ENCODE measurements at regions not wholly inside any gene's neighbourhood (a gene's known extent, or its start where the extent isn't known, plus 50 kb on each side); places are given as distances from the start of the nearest gene placed in this dataset.

- no peaks in the 10 kb centered on the region for H3K27me3 ChIP-seq (ENCODE audit: insufficient read depth, low read length)
- no peaks in the 10 kb centered on the region for H3K79me2 ChIP-seq (ENCODE audit: control insufficient read depth, insufficient read depth, low read length, unreplicated experiment)
- H3K27ac ChIP-seq (ENCODE audit: low read depth, low read length), result no peak overlapping the region
- H3K4me1 ChIP-seq (ENCODE audit: control insufficient read depth, insufficient read depth, low read length, unreplicated experiment), result no peaks in the 10 kb centered on the region
- no peak overlapping the region for H3K4me3 ChIP-seq (ENCODE audit: low read depth, low read length)
- H3K36me3 ChIP-seq (ENCODE audit: insufficient read depth, low read length), result no peaks in the 10 kb centered on the region
- no peak overlapping the region for H2AFZ ChIP-seq (ENCODE audit: low read length, unreplicated experiment)
These were observed 269.3 kb upstream of the MYT1L start for GRCh38 chr2:2600366-2600765.

GRCh38 chr2:2599441-2599840, 268.4 kb upstream of the MYT1L start:
- H2AFZ ChIP-seq (ENCODE audit: low read length, unreplicated experiment), result no peak overlapping the region
- H3K27ac ChIP-seq (ENCODE audit: low read depth, low read length), result no peak overlapping the region
- no peak overlapping the region for H3K4me3 ChIP-seq (ENCODE audit: low read depth, low read length)
- H3K36me3 ChIP-seq (ENCODE audit: insufficient read depth, low read length), result no peaks in the 10 kb centered on the region
- H3K27me3 ChIP-seq (ENCODE audit: insufficient read depth, low read length), result no peaks in the 10 kb centered on the region
- H3K4me1 ChIP-seq (ENCODE audit: control insufficient read depth, insufficient read depth, low read length, unreplicated experiment), result no peaks in the 10 kb centered on the region
- no peaks in the 10 kb centered on the region for H3K79me2 ChIP-seq (ENCODE audit: control insufficient read depth, insufficient read depth, low read length, unreplicated experiment)

GRCh38 chr2:2597712-2598111, 266.6 kb upstream of the MYT1L start:
- Histone ChIP-seq H3K4me3 (ENCODE audit: low read depth, low read length) (no peak overlapping the region), H3K79me2 (ENCODE audit: control insufficient read depth, insufficient read depth, low read length, unreplicated experiment) (no peaks in the 10 kb centered on the region), H3K27me3 (ENCODE audit: insufficient read depth, low read length) (no peaks in the 10 kb centered on the region), H3K27ac (ENCODE audit: low read depth, low read length) (no peak overlapping the region), H2AFZ (ENCODE audit: low read length, unreplicated experiment) (no peak overlapping the region), H3K4me1 (ENCODE audit: control insufficient read depth, insufficient read depth, low read length, unreplicated experiment) (no peaks in the 10 kb centered on the region), H3K36me3 (ENCODE audit: insufficient read depth, low read length) (no peaks in the 10 kb centered on the region)

- Histone ChIP-seq H3K36me3 (ENCODE audit: insufficient read depth, low read length) (no peaks in the 10 kb centered on the region), H3K4me3 (ENCODE audit: low read depth, low read length) (no peak overlapping the region), H2AFZ (ENCODE audit: low read length, unreplicated experiment) (no peak overlapping the region), H3K79me2 (ENCODE audit: control insufficient read depth, insufficient read depth, low read length, unreplicated experiment) (no peaks in the 10 kb centered on the region), H3K27ac (ENCODE audit: low read depth, low read length) (no peak overlapping the region), H3K4me1 (ENCODE audit: control insufficient read depth, insufficient read depth, low read length, unreplicated experiment) (no peaks in the 10 kb centered on the region), H3K27me3 (ENCODE audit: insufficient read depth, low read length) (no peaks in the 10 kb centered on the region)
These were observed 260.5 kb upstream of the MYT1L start for GRCh38 chr2:2591542-2591940.

- H3K36me3 ChIP-seq (ENCODE audit: insufficient read depth, low read length), result no peaks in the 10 kb centered on the region
- no peak overlapping the region for H3K4me3 ChIP-seq (ENCODE audit: low read depth, low read length)
- no peaks in the 10 kb centered on the region for H3K79me2 ChIP-seq (ENCODE audit: control insufficient read depth, insufficient read depth, low read length, unreplicated experiment)
- H2AFZ ChIP-seq (ENCODE audit: low read length, unreplicated experiment), result no peak overlapping the region
- H3K27me3 ChIP-seq (ENCODE audit: insufficient read depth, low read length), result no peaks in the 10 kb centered on the region
- no peaks in the 10 kb centered on the region for H3K4me1 ChIP-seq (ENCODE audit: control insufficient read depth, insufficient read depth, low read length, unreplicated experiment)
- no peak overlapping the region for H3K27ac ChIP-seq (ENCODE audit: low read depth, low read length)
These were observed 259.9 kb upstream of the MYT1L start for GRCh38 chr2:2590841-2591541.

- no peak overlapping the region for H3K27ac ChIP-seq (ENCODE audit: low read depth, low read length)
- H3K4me3 ChIP-seq (ENCODE audit: low read depth, low read length), result no peak overlapping the region
- H3K4me1 ChIP-seq (ENCODE audit: control insufficient read depth, insufficient read depth, low read length, unreplicated experiment), result no peaks in the 10 kb centered on the region
- no peak overlapping the region for H2AFZ ChIP-seq (ENCODE audit: low read length, unreplicated experiment)
- H3K79me2 ChIP-seq (ENCODE audit: control insufficient read depth, insufficient read depth, low read length, unreplicated experiment), result no peaks in the 10 kb centered on the region
- no peaks in the 10 kb centered on the region for H3K36me3 ChIP-seq (ENCODE audit: insufficient read depth, low read length)
- H3K27me3 ChIP-seq (ENCODE audit: insufficient read depth, low read length), result no peaks in the 10 kb centered on the region
These were observed 259.1 kb upstream of the MYT1L start for GRCh38 chr2:2590141-2590540.

GRCh38 chr2:2588777-2589176, 257.7 kb upstream of the MYT1L start:
- Histone ChIP-seq H2AFZ (ENCODE audit: low read length, unreplicated experiment) (no peak overlapping the region), H3K27me3 (ENCODE audit: insufficient read depth, low read length) (no peaks in the 10 kb centered on the region), H3K36me3 (ENCODE audit: insufficient read depth, low read length) (no peaks in the 10 kb centered on the region), H3K4me3 (ENCODE audit: low read depth, low read length) (no peak overlapping the region), H3K27ac (ENCODE audit: low read depth, low read length) (no peak overlapping the region), H3K4me1 (ENCODE audit: control insufficient read depth, insufficient read depth, low read length, unreplicated experiment) (no peaks in the 10 kb centered on the region), H3K79me2 (ENCODE audit: control insufficient read depth, insufficient read depth, low read length, unreplicated experiment) (no peaks in the 10 kb centered on the region)

- H3K36me3 ChIP-seq (ENCODE audit: insufficient read depth, low read length), result no peaks in the 10 kb centered on the region
- H3K27me3 ChIP-seq (ENCODE audit: insufficient read depth, low read length), result no peaks in the 10 kb centered on the region
- H3K79me2 ChIP-seq (ENCODE audit: control insufficient read depth, insufficient read depth, low read length, unreplicated experiment), result no peaks in the 10 kb centered on the region
- H3K27ac ChIP-seq (ENCODE audit: low read depth, low read length), result no peak overlapping the region
- no peaks in the 10 kb centered on the region for H3K4me1 ChIP-seq (ENCODE audit: control insufficient read depth, insufficient read depth, low read length, unreplicated experiment)
- H3K4me3 ChIP-seq (ENCODE audit: low read depth, low read length), result no peak overlapping the region
- H2AFZ ChIP-seq (ENCODE audit: low read length, unreplicated experiment), result no peak overlapping the region
These were observed 256.3 kb upstream of the MYT1L start for GRCh38 chr2:2587354-2587753.

GRCh38 chr2:2586931-2587330, 255.9 kb upstream of the MYT1L start:
- Histone ChIP-seq H3K4me3 (ENCODE audit: low read depth, low read length) (no peak overlapping the region), H3K36me3 (ENCODE audit: insufficient read depth, low read length) (no peaks in the 10 kb centered on the region), H3K79me2 (ENCODE audit: control insufficient read depth, insufficient read depth, low read length, unreplicated experiment) (no peaks in the 10 kb centered on the region), H3K4me1 (ENCODE audit: control insufficient read depth, insufficient read depth, low read length, unreplicated experiment) (no peaks in the 10 kb centered on the region), H2AFZ (ENCODE audit: low read length, unreplicated experiment) (no peak overlapping the region), H3K27me3 (ENCODE audit: insufficient read depth, low read length) (no peaks in the 10 kb centered on the region), H3K27ac (ENCODE audit: low read depth, low read length) (no peak overlapping the region)

GRCh38 chr2:2586068-2586776, 255.1 kb upstream of the MYT1L start:
- H3K27me3 ChIP-seq (ENCODE audit: insufficient read depth, low read length), result no peaks in the 10 kb centered on the region
- H3K79me2 ChIP-seq (ENCODE audit: control insufficient read depth, insufficient read depth, low read length, unreplicated experiment), result no peaks in the 10 kb centered on the region

GRCh38 chr2:2582998-2583545, 252.0 kb upstream of the MYT1L start:
- Histone ChIP-seq H3K27me3 (ENCODE audit: insufficient read depth, low read length) (no peaks in the 10 kb centered on the region), H3K36me3 (ENCODE audit: insufficient read depth, low read length) (no peaks in the 10 kb centered on the region), H3K79me2 (ENCODE audit: control insufficient read depth, insufficient read depth, low read length, unreplicated experiment) (no peaks in the 10 kb centered on the region), H3K27ac (ENCODE audit: low read depth, low read length) (no peak overlapping the region), H2AFZ (ENCODE audit: low read length, unreplicated experiment) (no peak overlapping the region), H3K4me3 (ENCODE audit: low read depth, low read length) (no peak overlapping the region), H3K4me1 (ENCODE audit: control insufficient read depth, insufficient read depth, low read length, unreplicated experiment) (no peaks in the 10 kb centered on the region)

More at GRCh38 chr2:2586068-2586776, 255.1 kb upstream of the MYT1L start:
- Histone ChIP-seq H3K4me1 (ENCODE audit: control insufficient read depth, insufficient read depth, low read length, unreplicated experiment) (no peaks in the 10 kb centered on the region), H3K36me3 (ENCODE audit: insufficient read depth, low read length) (no peaks in the 10 kb centered on the region), H3K27ac (ENCODE audit: low read depth, low read length) (no peak overlapping the region), H3K4me3 (ENCODE audit: low read depth, low read length) (no peak overlapping the region), H2AFZ (ENCODE audit: low read length, unreplicated experiment) (no peak overlapping the region)
